ENCODE measurements at regions not wholly inside any gene's neighbourhood (a gene's known extent, or its start where the extent isn't known, plus 50 kb on each side); places are given as distances from the start of the nearest gene placed in this dataset.

GRCh38 chr6:26194329-26194701, 107.1 kb downstream of the HFE start (continued):
- TF ChIP-seq REST (IDR thresholded peaks at IDR 0.05): no peak

DNA sequence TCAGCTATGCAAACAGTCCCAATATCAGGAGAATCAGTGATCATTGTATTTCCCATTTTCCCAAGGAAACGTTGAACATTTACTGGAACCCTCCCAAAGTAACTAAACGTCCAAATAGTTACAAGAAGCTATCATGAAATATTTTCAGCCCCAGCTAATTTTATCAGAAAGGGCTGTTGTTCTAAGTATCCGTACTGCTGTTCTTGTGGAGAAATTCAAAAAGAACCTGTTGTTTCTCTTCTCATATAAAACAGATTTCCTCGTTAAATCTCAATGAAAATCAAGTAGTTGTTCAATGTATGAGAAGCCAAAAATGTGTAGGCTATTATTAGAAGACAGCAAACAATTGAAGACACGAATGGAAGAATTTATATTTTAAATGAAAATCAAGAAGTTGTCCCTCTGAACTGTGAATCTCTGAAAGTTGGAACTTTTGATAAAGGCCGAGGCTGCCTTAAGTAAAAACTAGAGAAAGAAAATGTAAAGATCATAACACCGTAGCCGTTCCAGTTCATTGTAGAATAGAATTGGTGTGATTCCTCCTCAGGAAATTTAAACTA, 107.7 kb downstream of the HFE start:
- peaks cover 3 to 37% (median 11%) of the 10 kb centered on the region in 4 donors for H3K4me1 ChIP-seq (ENCODE audit: control insufficient read depth in 4 of 4, insufficient read depth in 4 of 4, low read length in 3 of 4)
- H3K4me3 ChIP-seq (ENCODE audit: low read depth in 1 of 3, low read length in 3 of 3): peak overlapping the region in 2 of 3 donors; percentile 29 to 43
- TF ChIP-seq NR2F2 (IDR thresholded peaks at IDR 0.05) (no peak), HNF4A (conservative IDR thresholded peaks at IDR 0.05) (no peak), RXRA (IDR thresholded peaks at IDR 0.05) (no peak), YY1 (IDR thresholded peaks at IDR 0.05) (no peak), FOXA1 (IDR thresholded peaks at IDR 0.05) (no peak)
- TF ChIP-seq, protein P1, sequence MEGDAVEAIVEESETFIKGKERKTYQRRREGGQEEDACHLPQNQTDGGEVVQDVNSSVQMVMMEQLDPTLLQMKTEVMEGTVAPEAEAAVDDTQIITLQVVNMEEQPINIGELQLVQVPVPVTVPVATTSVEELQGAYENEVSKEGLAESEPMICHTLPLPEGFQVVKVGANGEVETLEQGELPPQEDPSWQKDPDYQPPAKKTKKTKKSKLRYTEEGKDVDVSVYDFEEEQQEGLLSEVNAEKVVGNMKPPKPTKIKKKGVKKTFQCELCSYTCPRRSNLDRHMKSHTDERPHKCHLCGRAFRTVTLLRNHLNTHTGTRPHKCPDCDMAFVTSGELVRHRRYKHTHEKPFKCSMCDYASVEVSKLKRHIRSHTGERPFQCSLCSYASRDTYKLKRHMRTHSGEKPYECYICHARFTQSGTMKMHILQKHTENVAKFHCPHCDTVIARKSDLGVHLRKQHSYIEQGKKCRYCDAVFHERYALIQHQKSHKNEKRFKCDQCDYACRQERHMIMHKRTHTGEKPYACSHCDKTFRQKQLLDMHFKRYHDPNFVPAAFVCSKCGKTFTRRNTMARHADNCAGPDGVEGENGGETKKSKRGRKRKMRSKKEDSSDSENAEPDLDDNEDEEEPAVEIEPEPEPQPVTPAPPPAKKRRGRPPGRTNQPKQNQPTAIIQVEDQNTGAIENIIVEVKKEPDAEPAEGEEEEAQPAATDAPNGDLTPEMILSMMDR (IDR thresholded peaks at IDR 0.05; ENCODE audit: low read depth, low read length, missing input control): no peak
- peak overlapping the region; percentile 60 to 96 for H3K9ac ChIP-seq (ENCODE audit: low read depth in 1 of 2, low read length in 2 of 2)
- H3K27me3 ChIP-seq (ENCODE audit: control insufficient read depth in 4 of 4, insufficient read depth in 4 of 4, low read length in 3 of 4): no peaks in the 10 kb centered on the region
- H3K27ac ChIP-seq (ENCODE audit: low read depth in 1 of 2, low read length in 2 of 2): peak overlapping the region; percentile 65 to 81
- H3K36me3 ChIP-seq (ENCODE audit: control insufficient read depth in 4 of 4, insufficient read depth in 3 of 4, low read depth in 1 of 4, low read length in 3 of 4): no peaks in the 10 kb centered on the region
- no peak for DNase-seq (ENCODE audit: low spot score)
- 9% methylated on average over 8 of the region's 8 CpGs for WGBS
- no peaks in the 10 kb centered on the region for H3K9me3 ChIP-seq (ENCODE audit: control insufficient read depth in 4 of 4, low read length in 3 of 4)

GRCh38 chr6:26195376-26195923, 108.2 kb downstream of the HFE start:
- Histone ChIP-seq H3K36me3 (ENCODE audit: control insufficient read depth in 4 of 4, insufficient read depth in 3 of 4, low read depth in 1 of 4, low read length in 3 of 4) (no peaks in the 10 kb centered on the region), H3K27me3 (ENCODE audit: control insufficient read depth in 4 of 4, insufficient read depth in 4 of 4, low read length in 3 of 4) (no peaks in the 10 kb centered on the region), H3K4me3 (ENCODE audit: low read depth in 1 of 3, low read length in 3 of 3) (peak overlapping the region; percentile 52 to 59 (median 53)), H3K9ac (ENCODE audit: low read depth in 1 of 2, low read length in 2 of 2) (peak overlapping the region; percentile 47 to 96), H3K27ac (ENCODE audit: low read depth in 1 of 2, low read length in 2 of 2) (peak overlapping the region; percentile 81 to 90), H3K9me3 (ENCODE audit: control insufficient read depth in 4 of 4, low read length in 3 of 4) (no peaks in the 10 kb centered on the region), H3K4me1 (ENCODE audit: control insufficient read depth in 4 of 4, insufficient read depth in 4 of 4, low read length in 3 of 4) (peaks cover 3 to 42% (median 11%) of the 10 kb centered on the region in 4 donors)
- WGBS: 16% methylated on average over 23 of the region's 23 CpGs
- peak; percentile 83 for DNase-seq (ENCODE audit: low spot score)
- TF ChIP-seq NR2F2 (IDR thresholded peaks at IDR 0.05) (no peak), RXRA (IDR thresholded peaks at IDR 0.05) (peak in 1 of 2 donors; percentile 14), TAF1 (conservative IDR thresholded peaks at IDR 0.05) (no peak), RAD21 (IDR thresholded peaks at IDR 0.05) (no peak), JUND (IDR thresholded peaks at IDR 0.05) (no peak), MAX (IDR thresholded peaks at IDR 0.05) (no peak), HNF4A (conservative IDR thresholded peaks at IDR 0.05) (no peak), FOXA1 (IDR thresholded peaks at IDR 0.05) (no peak), YY1 (IDR thresholded peaks at IDR 0.05) (peak; percentile 26), HNF4G (IDR thresholded peaks at IDR 0.05) (no peak), SP1 (IDR thresholded peaks at IDR 0.05) (peak; percentile 41), FOXA2 (IDR thresholded peaks at IDR 0.05) (no peak)
- TF ChIP-seq, protein P1 (IDR thresholded peaks at IDR 0.05; ENCODE audit: low read depth, low read length, missing input control): no peak
- TF ChIP-seq, protein P2, sequence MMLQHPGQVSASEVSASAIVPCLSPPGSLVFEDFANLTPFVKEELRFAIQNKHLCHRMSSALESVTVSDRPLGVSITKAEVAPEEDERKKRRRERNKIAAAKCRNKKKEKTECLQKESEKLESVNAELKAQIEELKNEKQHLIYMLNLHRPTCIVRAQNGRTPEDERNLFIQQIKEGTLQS (IDR thresholded peaks at IDR 0.05): no peak
- TF ChIP-seq, protein P3, sequence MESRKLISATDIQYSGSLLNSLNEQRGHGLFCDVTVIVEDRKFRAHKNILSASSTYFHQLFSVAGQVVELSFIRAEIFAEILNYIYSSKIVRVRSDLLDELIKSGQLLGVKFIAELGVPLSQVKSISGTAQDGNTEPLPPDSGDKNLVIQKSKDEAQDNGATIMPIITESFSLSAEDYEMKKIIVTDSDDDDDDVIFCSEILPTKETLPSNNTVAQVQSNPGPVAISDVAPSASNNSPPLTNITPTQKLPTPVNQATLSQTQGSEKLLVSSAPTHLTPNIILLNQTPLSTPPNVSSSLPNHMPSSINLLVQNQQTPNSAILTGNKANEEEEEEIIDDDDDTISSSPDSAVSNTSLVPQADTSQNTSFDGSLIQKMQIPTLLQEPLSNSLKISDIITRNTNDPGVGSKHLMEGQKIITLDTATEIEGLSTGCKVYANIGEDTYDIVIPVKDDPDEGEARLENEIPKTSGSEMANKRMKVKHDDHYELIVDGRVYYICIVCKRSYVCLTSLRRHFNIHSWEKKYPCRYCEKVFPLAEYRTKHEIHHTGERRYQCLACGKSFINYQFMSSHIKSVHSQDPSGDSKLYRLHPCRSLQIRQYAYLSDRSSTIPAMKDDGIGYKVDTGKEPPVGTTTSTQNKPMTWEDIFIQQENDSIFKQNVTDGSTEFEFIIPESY (IDR thresholded peaks at IDR 0.05): no peak

Measured in liver (tissue), 8 donors.